WERI-Rb-1 (cell line): ENCODE measurements at regions not wholly inside any gene's neighbourhood (a gene's known extent, or its start where the extent isn't known, plus 50 kb on each side); places are given as distances from the start of the nearest gene placed in this dataset.

ENCODE experiments used
- DNase-seq: peaks from one replicate; pipeline ENCODE4 v3.0.0-alpha.2; 2020
- H3K27ac ChIP-seq: fragments of 250-450 bp; sonication (Bioruptor Pico); 2 replicates; pipeline ENCODE4 v1.5.1; 2020; ENCODE audit warnings: mild to moderate bottlenecking, moderate library complexity
- H3K27me3 ChIP-seq: fragments of 250-450 bp; sonication (Bioruptor Pico); 2 replicates; pipeline ENCODE4 v1.5.1; 2021; ENCODE audit warnings: mild to moderate bottlenecking, low read depth, moderate library complexity; ENCODE audit not compliant: insufficient read depth, severe bottlenecking
- H3K36me3 ChIP-seq: fragments of 250-450 bp; sonication (Bioruptor Pico); 2 replicates; pipeline ENCODE4 v1.5.1; 2020; ENCODE audit warnings: mild to moderate bottlenecking, moderate library complexity
- H3K4me3 ChIP-seq: 2 replicates; pipeline ENCODE4 v1.5.1; 2011; ENCODE audit warnings: low read depth, mild to moderate bottlenecking, control low read depth, low read length
- H3K9me3 ChIP-seq: fragments of 250-450 bp; sonication (Bioruptor Pico); 2 replicates; pipeline ENCODE4 v1.5.1; 2021; ENCODE audit warnings: mild to moderate bottlenecking, moderate library complexity; ENCODE audit not compliant: severe bottlenecking
- CTCF ChIP-seq: IDR thresholded peaks from 2 replicates; pipeline ENCODE4 v1.5.1; 2011; ENCODE audit warnings: low read depth, mild to moderate bottlenecking, control low read depth, inconsistent platforms, low read length

GRCh38 chr11:103705642-103706041 is 330.8 kb upstream of the DDI1 start:
- no peaks in the 10 kb centered on the region for H3K27me3 ChIP-seq
- no peak for TF ChIP-seq CTCF
- H3K27ac ChIP-seq, result no peak overlapping the region
- H3K9me3 ChIP-seq, result no peaks in the 10 kb centered on the region
- no peak for DNase-seq
- H3K4me3 ChIP-seq, result no peak overlapping the region
- H3K36me3 ChIP-seq, result no peaks in the 10 kb centered on the region

DNA sequence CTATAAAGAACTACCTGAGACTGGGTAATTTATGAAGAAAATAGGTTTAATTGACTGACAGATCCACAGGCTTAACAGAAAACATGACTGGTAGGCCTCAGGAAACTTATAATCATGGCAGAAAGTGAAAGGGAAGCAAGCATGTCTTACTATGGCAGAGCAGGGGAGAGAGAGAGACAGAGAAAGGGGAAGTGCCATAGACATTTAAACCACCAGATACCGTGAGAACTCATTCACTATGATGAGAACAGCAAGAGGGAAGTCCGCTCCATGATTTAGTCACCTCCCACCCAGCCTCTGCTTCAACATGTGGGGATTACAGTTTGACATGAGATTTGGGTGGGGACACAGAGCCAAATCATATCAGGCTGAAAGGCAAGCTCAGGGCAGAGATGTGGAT is 327.1 kb upstream of the DDI1 start:
- H3K27ac ChIP-seq, result no peak overlapping the region
- no peak overlapping the region for H3K4me3 ChIP-seq
- TF ChIP-seq CTCF, result no peak
- no peaks in the 10 kb centered on the region for H3K36me3 ChIP-seq
- no peaks in the 10 kb centered on the region for H3K9me3 ChIP-seq
- no peaks in the 10 kb centered on the region for H3K27me3 ChIP-seq
- DNase-seq, result no peak

GRCh38 chr11:103714246-103714645 is 322.2 kb upstream of the DDI1 start:
- no peak overlapping the region for H3K27ac ChIP-seq
- H3K4me3 ChIP-seq, result no peak overlapping the region
- H3K27me3 ChIP-seq, result no peaks in the 10 kb centered on the region
- no peak for TF ChIP-seq CTCF
- DNase-seq, result no peak
- H3K9me3 ChIP-seq, result no peaks in the 10 kb centered on the region
- H3K36me3 ChIP-seq, result no peaks in the 10 kb centered on the region

DNA sequence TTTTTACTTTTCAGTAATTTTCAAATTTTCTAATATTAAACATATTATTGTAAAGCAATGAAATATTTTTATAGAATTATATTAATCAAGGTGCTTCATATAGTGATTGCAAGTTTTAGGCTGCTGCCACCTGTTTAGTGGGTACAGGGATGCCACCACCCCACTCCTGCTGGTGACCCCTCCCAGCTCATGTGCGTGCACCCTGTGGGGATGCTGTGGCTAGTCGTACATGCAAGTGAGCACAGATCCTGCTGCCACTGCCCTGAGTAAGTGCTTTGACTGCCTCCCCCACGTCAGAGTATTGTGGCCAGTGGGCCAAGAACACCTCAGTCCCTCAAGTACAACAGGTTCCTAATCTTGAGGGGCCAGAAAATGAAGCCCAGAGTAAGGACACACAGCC is 320.1 kb upstream of the DDI1 start:
- TF ChIP-seq CTCF, result no peak
- Histone ChIP-seq H3K4me3 (no peak overlapping the region), H3K27me3 (no peaks in the 10 kb centered on the region), H3K36me3 (no peaks in the 10 kb centered on the region), H3K9me3 (no peaks in the 10 kb centered on the region), H3K27ac (no peak overlapping the region)
- DNase-seq, result no peak

GRCh38 chr11:103727262-103727661 is 309.2 kb upstream of the DDI1 start:
- Histone ChIP-seq H3K27ac (no peak overlapping the region), H3K36me3 (no peaks in the 10 kb centered on the region), H3K27me3 (no peaks in the 10 kb centered on the region), H3K9me3 (peaks cover 6% of the 10 kb centered on the region), H3K4me3 (no peak overlapping the region)
- DNase-seq, result no peak
- TF ChIP-seq CTCF, result no peak

GRCh38 chr11:103729617-103730016 is 306.8 kb upstream of the DDI1 start:
- DNase-seq, result peak; percentile 15
- peak overlapping the region; percentile 38 for H3K27ac ChIP-seq
- no peak for TF ChIP-seq CTCF

More at GRCh38 chr11:103729617-103730016, 306.8 kb upstream of the DDI1 start:
- Histone ChIP-seq H3K36me3 (no peaks in the 10 kb centered on the region), H3K27me3 (no peaks in the 10 kb centered on the region), H3K4me3 (no peak overlapping the region), H3K9me3 (peaks cover 6% of the 10 kb centered on the region)
